Nephron progenitor cell (in vitro differentiated cells): ENCODE measurements at regions not wholly inside any gene's neighbourhood (a gene's known extent, or its start where the extent isn't known, plus 50 kb on each side); places are given as distances from the start of the nearest gene placed in this dataset.

Source experiments
- DNase-seq: peaks from one replicate; pipeline ENCODE4 v3.0.0; 2021
- H3K27ac Mint-ChIP-seq: 2 replicates; pipeline ENCODE4 v1.8.0; 2021; ENCODE audit warnings: mild to moderate bottlenecking, moderate library complexity, mixed read lengths
- H3K27me3 Mint-ChIP-seq: 2 replicates; pipeline ENCODE4 v1.8.0; 2021; ENCODE audit warnings: mild to moderate bottlenecking, low read depth, mixed read lengths; ENCODE audit not compliant: poor library complexity
- H3K36me3 Mint-ChIP-seq: 2 replicates; pipeline ENCODE4 v1.8.0; 2021; ENCODE audit warnings: low read depth, mixed read lengths
- H3K4me1 Mint-ChIP-seq: 2 replicates; pipeline ENCODE4 v1.8.0; 2021; ENCODE audit warnings: mixed read lengths
- H3K4me3 Mint-ChIP-seq: 2 replicates; pipeline ENCODE4 v1.8.0; 2021; ENCODE audit warnings: mild to moderate bottlenecking, moderate library complexity, mixed read lengths
- H3K9me3 Mint-ChIP-seq: 2 replicates; pipeline ENCODE4 v1.8.0; 2021; ENCODE audit warnings: mild to moderate bottlenecking, moderate library complexity, mixed read lengths
- TF ChIP-seq, protein P1 (sequence below): fragments of 200-600 bp; sonication (generic); IDR thresholded peaks from 2 replicates; pipeline ENCODE4 v1.5.0; 2021; ENCODE audit warnings: antibody characterized with exemption

GRCh38 chr5:115352571-115352970, 56.1 kb upstream of the CCDC112 start:
- H3K9me3 Mint-ChIP-seq: peaks cover 17% of the 10 kb centered on the region
- H3K36me3 Mint-ChIP-seq: no peaks in the 10 kb centered on the region
- no peak overlapping the region for H3K27ac Mint-ChIP-seq
- no peak overlapping the region for H3K4me3 Mint-ChIP-seq
- TF ChIP-seq, protein P1, sequence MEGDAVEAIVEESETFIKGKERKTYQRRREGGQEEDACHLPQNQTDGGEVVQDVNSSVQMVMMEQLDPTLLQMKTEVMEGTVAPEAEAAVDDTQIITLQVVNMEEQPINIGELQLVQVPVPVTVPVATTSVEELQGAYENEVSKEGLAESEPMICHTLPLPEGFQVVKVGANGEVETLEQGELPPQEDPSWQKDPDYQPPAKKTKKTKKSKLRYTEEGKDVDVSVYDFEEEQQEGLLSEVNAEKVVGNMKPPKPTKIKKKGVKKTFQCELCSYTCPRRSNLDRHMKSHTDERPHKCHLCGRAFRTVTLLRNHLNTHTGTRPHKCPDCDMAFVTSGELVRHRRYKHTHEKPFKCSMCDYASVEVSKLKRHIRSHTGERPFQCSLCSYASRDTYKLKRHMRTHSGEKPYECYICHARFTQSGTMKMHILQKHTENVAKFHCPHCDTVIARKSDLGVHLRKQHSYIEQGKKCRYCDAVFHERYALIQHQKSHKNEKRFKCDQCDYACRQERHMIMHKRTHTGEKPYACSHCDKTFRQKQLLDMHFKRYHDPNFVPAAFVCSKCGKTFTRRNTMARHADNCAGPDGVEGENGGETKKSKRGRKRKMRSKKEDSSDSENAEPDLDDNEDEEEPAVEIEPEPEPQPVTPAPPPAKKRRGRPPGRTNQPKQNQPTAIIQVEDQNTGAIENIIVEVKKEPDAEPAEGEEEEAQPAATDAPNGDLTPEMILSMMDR: no peak
- DNase-seq: no peak
- H3K4me1 Mint-ChIP-seq: no peaks in the 10 kb centered on the region
- H3K27me3 Mint-ChIP-seq: peaks cover 4% of the 10 kb centered on the region

DNA sequence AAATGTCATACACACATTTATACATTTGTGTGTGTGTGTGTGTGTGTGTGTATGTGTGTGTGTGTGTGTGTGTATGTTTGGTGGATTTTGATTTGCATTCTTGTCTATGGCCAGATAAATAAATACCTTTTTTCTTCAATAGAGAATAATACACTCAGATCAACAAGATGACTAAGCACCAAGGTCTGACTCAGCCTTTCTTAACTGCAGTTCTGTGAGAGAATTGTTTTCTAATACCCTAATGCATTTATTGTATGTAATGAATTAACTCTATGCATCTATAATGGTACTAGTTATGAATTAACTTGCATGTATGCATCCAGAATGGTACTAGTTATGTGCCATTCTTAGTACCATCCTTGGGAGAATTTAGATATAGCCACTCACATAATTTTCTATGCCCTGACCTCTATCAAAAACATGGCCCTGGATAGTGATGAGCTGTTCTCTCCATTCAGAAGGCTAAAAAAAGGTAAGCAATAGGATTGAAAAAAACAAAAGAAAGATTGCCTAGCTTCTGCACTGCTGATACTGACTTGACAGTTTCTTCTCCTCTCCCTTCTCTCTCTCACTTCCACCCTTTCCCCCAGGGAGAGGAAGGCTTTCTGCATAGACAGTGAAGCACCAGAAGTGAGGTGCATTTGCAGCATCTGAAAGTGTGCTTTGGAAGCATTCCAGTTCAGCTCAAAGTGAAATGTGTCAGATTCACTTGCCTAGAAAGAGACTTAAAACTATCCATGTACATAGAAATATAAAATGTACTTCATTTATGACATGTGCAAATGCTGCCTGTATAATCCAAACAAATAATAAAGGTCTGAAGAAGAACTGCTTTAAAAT, 55.1 kb upstream of the CCDC112 start:
- TF ChIP-seq, protein P1: no peak
- H3K4me1 Mint-ChIP-seq: peaks cover 3% of the 10 kb centered on the region
- H3K36me3 Mint-ChIP-seq: no peaks in the 10 kb centered on the region
- no peak overlapping the region for H3K4me3 Mint-ChIP-seq
- H3K27me3 Mint-ChIP-seq: peaks cover 7% of the 10 kb centered on the region
- DNase-seq: no peak
- H3K27ac Mint-ChIP-seq: no peak overlapping the region
- H3K9me3 Mint-ChIP-seq: peaks cover 17% of the 10 kb centered on the region

GRCh38 chr5:115350894-115351293, 54.4 kb upstream of the CCDC112 start:
- TF ChIP-seq, protein P1: no peak
- H3K36me3 Mint-ChIP-seq: no peaks in the 10 kb centered on the region
- H3K9me3 Mint-ChIP-seq: peaks cover 16% of the 10 kb centered on the region
- peaks cover 7% of the 10 kb centered on the region for H3K27me3 Mint-ChIP-seq
- no peak overlapping the region for H3K27ac Mint-ChIP-seq
- no peak for DNase-seq
- peaks cover 7% of the 10 kb centered on the region for H3K4me1 Mint-ChIP-seq
- no peak overlapping the region for H3K4me3 Mint-ChIP-seq

DNA sequence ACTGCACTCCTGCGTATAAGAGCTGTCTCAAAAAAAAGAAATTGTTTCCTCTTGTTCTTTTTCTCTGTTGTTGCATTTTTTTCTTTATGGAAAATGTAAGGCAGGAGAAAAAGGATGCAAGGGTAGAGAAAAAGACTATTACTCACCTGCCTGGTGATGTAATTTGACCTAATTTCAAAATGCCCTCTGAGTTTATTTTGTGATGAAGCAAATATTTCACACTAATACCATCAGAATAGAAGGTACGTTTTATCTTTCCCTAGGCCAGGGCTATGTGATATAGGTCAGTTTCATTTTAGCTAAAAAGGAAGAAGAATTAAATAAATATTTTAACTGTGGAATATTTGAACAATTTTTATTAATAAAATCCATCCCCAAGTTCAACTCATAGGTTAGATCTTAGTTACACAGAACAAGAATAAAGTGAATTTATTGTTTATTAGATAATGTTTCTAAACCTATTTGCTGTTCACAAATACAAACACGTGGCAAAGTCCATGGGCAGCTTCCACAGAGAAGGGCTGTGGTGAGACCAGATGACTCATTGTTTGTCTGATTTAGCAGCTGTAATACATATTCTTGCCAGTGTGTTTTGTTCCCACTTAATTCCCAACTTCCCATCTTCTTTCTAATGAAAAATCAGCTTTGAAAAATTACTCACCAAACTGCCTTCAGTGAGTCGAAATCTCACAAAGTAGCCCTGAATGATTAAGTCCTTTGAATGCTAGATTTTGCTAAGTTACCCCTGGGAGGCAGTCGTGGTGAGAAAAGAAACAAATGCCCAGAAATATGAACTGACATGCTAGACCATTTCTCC, 52.8 kb upstream of the CCDC112 start:
- H3K4me1 Mint-ChIP-seq: peaks cover 7% of the 10 kb centered on the region
- TF ChIP-seq, protein P1: no peak
- no peak for DNase-seq
- H3K27ac Mint-ChIP-seq: no peak overlapping the region
- H3K9me3 Mint-ChIP-seq: peaks cover 10% of the 10 kb centered on the region
- H3K27me3 Mint-ChIP-seq: peaks cover 7% of the 10 kb centered on the region
- H3K36me3 Mint-ChIP-seq: no peaks in the 10 kb centered on the region
- H3K4me3 Mint-ChIP-seq: no peak overlapping the region

DNA sequence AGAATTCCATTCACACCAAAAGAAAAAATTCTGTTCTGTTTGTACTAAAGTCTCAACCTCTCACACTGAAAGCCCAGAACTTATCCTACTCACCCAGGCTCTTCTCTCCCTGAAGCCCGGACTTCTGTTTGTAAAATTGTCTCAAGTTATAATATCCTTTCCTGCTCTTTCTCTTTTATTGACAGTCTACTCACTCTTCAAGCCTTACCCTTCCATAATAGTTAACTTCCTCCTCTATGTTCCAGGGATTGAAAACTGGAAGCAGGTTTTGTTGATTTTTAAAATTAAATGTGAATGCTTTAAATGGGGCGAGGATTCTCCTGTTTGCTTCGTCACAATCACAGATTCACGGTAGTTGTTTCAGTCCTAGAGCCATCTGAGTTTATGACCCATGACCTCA, 51.7 kb upstream of the CCDC112 start:
- H3K4me3 Mint-ChIP-seq: no peak overlapping the region
- H3K27me3 Mint-ChIP-seq: peaks cover 7% of the 10 kb centered on the region
- H3K27ac Mint-ChIP-seq: no peak overlapping the region
- DNase-seq: no peak
- no peaks in the 10 kb centered on the region for H3K9me3 Mint-ChIP-seq
- H3K4me1 Mint-ChIP-seq: peaks cover 7% of the 10 kb centered on the region
- H3K36me3 Mint-ChIP-seq: no peaks in the 10 kb centered on the region
- TF ChIP-seq, protein P1: no peak
